Osteocyte (in vitro differentiated cells): ENCODE measurements at regions not wholly inside any gene's neighbourhood (a gene's known extent, or its start where the extent isn't known, plus 50 kb on each side); places are given as distances from the start of the nearest gene placed in this dataset.

Experiments
- DNase-seq: peaks from one replicate; pipeline ENCODE4 v3.0.0; 2021; ENCODE audit warnings: mixed read lengths; ENCODE audit not compliant: unreplicated experiment; ENCODE audit errors: extremely low spot score
- H3K27ac Mint-ChIP-seq: one replicate; pipeline ENCODE4 v1.8.0; 2021; ENCODE audit warnings: mild to moderate bottlenecking, mixed read lengths; ENCODE audit not compliant: unreplicated experiment
- H3K27me3 Mint-ChIP-seq: one replicate; pipeline ENCODE4 v1.8.0; 2021; ENCODE audit warnings: mixed read lengths; ENCODE audit not compliant: unreplicated experiment
- H3K36me3 Mint-ChIP-seq: one replicate; pipeline ENCODE4 v1.8.0; 2021; ENCODE audit warnings: mixed read lengths; ENCODE audit not compliant: unreplicated experiment
- H3K4me1 Mint-ChIP-seq: one replicate; pipeline ENCODE4 v1.8.0; 2021; ENCODE audit warnings: mixed read lengths; ENCODE audit not compliant: unreplicated experiment
- H3K4me3 Mint-ChIP-seq: one replicate; pipeline ENCODE4 v1.8.0; 2021; ENCODE audit warnings: mild to moderate bottlenecking, moderate library complexity, mixed read lengths; ENCODE audit not compliant: unreplicated experiment
- H3K9me3 Mint-ChIP-seq: one replicate; pipeline ENCODE4 v1.8.0; 2021; ENCODE audit warnings: mixed read lengths; ENCODE audit not compliant: unreplicated experiment
- TF ChIP-seq, protein P1 (sequence below): fragments of 200-600 bp; sonication (generic); IDR thresholded peaks from 2 replicates; pipeline ENCODE4 v1.5.0; 2021; ENCODE audit warnings: antibody characterized with exemption, mild to moderate bottlenecking, moderate library complexity

DNA sequence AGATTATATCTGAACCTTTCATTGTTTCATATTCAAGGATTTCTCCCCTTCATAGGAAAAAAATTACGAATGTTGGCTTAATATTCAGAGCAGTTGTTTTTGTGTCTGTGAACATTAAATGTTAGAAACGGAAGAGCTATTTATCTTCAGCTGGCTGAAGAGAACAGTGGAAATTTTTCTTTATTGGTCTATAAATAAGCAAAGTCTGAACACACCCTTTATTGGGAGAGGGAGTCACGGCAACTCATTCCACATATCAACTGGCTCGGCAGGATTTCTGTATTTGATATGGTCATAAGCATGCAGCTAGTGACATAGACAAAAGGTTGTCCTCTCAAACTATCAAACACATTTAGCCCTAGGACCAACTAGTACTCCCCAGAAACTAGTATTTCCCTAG, 468.4 kb upstream of the HNRNPA3 start:
- DNase-seq = no peak
- H3K27ac Mint-ChIP-seq = no peak overlapping the region
- no peaks in the 10 kb centered on the region for H3K36me3 Mint-ChIP-seq
- no peak overlapping the region for H3K4me3 Mint-ChIP-seq
- no peaks in the 10 kb centered on the region for H3K9me3 Mint-ChIP-seq
- no peaks in the 10 kb centered on the region for H3K4me1 Mint-ChIP-seq
- H3K27me3 Mint-ChIP-seq = no peaks in the 10 kb centered on the region
- TF ChIP-seq, protein P1, sequence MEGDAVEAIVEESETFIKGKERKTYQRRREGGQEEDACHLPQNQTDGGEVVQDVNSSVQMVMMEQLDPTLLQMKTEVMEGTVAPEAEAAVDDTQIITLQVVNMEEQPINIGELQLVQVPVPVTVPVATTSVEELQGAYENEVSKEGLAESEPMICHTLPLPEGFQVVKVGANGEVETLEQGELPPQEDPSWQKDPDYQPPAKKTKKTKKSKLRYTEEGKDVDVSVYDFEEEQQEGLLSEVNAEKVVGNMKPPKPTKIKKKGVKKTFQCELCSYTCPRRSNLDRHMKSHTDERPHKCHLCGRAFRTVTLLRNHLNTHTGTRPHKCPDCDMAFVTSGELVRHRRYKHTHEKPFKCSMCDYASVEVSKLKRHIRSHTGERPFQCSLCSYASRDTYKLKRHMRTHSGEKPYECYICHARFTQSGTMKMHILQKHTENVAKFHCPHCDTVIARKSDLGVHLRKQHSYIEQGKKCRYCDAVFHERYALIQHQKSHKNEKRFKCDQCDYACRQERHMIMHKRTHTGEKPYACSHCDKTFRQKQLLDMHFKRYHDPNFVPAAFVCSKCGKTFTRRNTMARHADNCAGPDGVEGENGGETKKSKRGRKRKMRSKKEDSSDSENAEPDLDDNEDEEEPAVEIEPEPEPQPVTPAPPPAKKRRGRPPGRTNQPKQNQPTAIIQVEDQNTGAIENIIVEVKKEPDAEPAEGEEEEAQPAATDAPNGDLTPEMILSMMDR = no peak

DNA sequence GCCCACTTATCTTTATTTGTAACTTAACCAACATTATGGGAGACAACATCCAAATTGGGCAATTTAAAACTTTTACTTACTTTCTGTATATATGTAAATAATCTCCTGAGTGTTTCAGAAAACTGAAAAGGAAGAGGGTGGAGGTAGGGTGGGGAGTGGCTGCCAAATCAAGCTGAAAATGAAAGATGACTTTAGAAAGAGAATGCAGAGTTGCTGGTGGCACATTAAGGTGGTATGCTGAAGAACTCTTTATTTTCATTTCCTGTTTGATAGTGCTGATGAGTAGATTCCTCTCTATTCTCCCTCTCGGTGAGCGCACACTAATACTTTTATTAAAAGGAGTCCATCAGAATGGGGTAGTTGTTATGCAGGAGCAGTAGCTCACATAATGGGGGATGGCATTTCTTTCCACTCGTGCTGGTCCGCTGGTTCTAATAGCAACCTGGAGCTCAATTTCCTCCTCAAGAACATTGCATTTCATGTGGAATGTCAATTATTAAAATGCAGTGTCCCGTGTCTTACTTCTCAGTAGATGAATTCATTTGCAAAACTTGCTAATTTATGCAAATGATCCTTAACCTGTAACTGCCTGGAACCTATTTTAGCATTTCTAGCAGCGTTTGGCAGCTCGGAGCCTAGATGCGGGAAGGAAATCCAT, 466.9 kb upstream of the HNRNPA3 start:
- DNase-seq = no peak
- Mint-ChIP-seq H3K4me3 (no peak overlapping the region), H3K27ac (no peak overlapping the region), H3K27me3 (no peaks in the 10 kb centered on the region), H3K9me3 (no peaks in the 10 kb centered on the region), H3K36me3 (no peaks in the 10 kb centered on the region), H3K4me1 (no peaks in the 10 kb centered on the region)
- TF ChIP-seq, protein P1 = no peak

DNA sequence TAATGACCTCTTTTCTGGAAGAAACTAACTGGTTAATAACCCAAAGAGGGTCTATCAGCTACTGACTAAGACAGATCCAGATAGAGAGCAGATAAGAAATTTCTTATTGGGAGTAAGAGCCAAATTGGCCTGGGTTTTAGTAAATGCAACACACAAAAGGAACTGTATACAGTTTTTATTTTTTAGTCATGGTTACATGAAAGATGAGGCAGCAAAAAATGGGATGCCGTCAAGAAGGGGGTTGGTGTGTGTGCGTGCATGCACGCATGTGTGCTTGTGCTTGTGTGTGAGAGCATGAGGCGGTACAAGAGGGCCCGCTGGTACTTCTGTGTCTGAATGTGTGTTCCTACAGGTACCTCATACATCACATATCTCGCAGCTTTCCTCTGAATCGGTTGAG, 466.2 kb upstream of the HNRNPA3 start:
- H3K4me1 Mint-ChIP-seq = no peaks in the 10 kb centered on the region
- no peaks in the 10 kb centered on the region for H3K36me3 Mint-ChIP-seq
- no peak for DNase-seq
- no peak overlapping the region for H3K4me3 Mint-ChIP-seq
- TF ChIP-seq, protein P1 = no peak
- no peaks in the 10 kb centered on the region for H3K27me3 Mint-ChIP-seq
- H3K27ac Mint-ChIP-seq = no peak overlapping the region
- no peaks in the 10 kb centered on the region for H3K9me3 Mint-ChIP-seq

DNA sequence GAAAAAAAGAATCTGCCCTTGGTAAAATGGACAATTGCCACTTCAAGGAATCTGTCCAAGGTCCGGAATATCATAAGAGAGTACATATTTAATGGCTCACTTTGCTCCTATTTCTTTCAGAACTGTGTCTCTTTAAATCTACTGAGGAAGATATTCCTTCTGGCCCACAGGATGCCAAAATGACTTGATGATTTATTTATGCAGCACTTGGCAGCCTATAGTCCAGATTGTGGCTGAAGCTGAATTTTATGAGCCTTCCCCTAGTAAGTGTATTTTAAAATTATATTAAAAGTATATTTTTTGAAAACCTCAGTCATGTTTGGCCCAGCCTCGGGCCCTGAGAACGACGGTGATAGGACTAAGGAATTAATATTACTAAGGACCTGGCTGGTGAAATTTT, 465.1 kb upstream of the HNRNPA3 start:
- TF ChIP-seq, protein P1 = no peak
- Mint-ChIP-seq H3K4me1 (no peaks in the 10 kb centered on the region), H3K27ac (no peak overlapping the region)

DNA sequence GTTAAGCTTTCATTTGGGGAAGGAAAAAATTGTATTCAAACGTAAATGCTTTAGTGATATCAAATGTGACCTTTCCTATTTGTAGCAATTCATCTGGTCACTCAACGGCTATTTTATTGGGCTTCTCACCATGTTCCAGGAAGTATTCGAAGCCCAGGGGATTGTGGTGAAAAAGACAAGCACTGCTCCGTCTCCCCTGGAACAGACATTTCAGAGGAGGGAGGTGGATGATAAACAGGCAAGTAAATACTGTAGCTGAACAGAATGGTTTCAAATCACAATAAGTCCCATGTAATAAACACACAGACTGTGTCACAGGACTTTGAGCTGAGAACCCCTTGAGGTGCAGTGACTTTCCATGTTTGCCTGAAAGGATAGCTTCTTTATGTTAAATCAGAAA, 464.7 kb upstream of the HNRNPA3 start:
- H3K4me3 Mint-ChIP-seq = no peak overlapping the region
- H3K27me3 Mint-ChIP-seq = no peaks in the 10 kb centered on the region
- no peaks in the 10 kb centered on the region for H3K9me3 Mint-ChIP-seq
- H3K27ac Mint-ChIP-seq = no peak overlapping the region
- TF ChIP-seq, protein P1 = no peak
- no peaks in the 10 kb centered on the region for H3K4me1 Mint-ChIP-seq
- DNase-seq = no peak
- H3K36me3 Mint-ChIP-seq = no peaks in the 10 kb centered on the region

More for the DNA sequence above, 465.1 kb upstream of the HNRNPA3 start:
- H3K36me3 Mint-ChIP-seq = no peaks in the 10 kb centered on the region
- no peaks in the 10 kb centered on the region for H3K27me3 Mint-ChIP-seq
- H3K4me3 Mint-ChIP-seq = no peak overlapping the region
- no peak for DNase-seq
- no peaks in the 10 kb centered on the region for H3K9me3 Mint-ChIP-seq
